ENCODE measurements at regions not wholly inside any gene's neighbourhood (a gene's known extent, or its start where the extent isn't known, plus 50 kb on each side); places are given as distances from the start of the nearest gene placed in this dataset.

DNA sequence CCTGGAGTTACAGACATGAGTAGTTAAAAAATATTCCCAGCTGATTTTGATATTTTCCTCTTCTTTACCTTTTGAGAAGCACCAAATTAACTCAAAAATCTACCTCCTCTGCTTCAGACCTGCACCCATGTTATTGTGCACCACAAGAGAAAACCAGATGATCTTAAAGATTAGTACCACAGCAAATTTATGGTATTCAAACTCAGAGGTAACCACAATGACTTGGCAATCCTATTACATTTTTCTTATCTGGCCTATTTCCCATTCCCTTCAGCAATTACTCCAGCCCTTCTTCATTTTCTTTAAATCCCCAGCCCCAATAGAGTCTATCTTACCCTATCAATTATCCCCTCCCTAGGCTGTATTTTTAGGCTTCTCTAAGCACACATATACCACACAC, 535.1 kb downstream of the FAT4 start:
- TF ChIP-seq NFE2L1 (CRISPR knock-in tag; IDR thresholded peaks at IDR 0.05) (no peak), ZNF317 (CRISPR knock-in tag; IDR thresholded peaks at IDR 0.05; ENCODE audit: borderline replicate concordance, low read depth) (no peak), JUN (CRISPR knock-in tag; IDR thresholded peaks at IDR 0.05) (no peak), CBFB (CRISPR knock-in tag; IDR thresholded peaks at IDR 0.05; ENCODE audit: low read depth) (no peak), TP53 (CRISPR knock-in tag; IDR thresholded peaks at IDR 0.05) (no peak), ZNF219 (CRISPR knock-in tag; IDR thresholded peaks at IDR 0.05; ENCODE audit: borderline replicate concordance) (no peak), CREB1 (CRISPR knock-in tag; IDR thresholded peaks at IDR 0.05) (no peak), ATF1 (CRISPR knock-in tag; IDR thresholded peaks at IDR 0.05) (no peak), NR3C1 (CRISPR knock-in tag; conservative IDR thresholded peaks at IDR 0.05; ENCODE audit: low read depth) (no peak), ZNF423 (CRISPR knock-in tag; IDR thresholded peaks at IDR 0.05) (no peak), FOXJ3 (CRISPR knock-in tag; IDR thresholded peaks at IDR 0.05; ENCODE audit: borderline replicate concordance) (no peak), ZNF671 (CRISPR knock-in tag; IDR thresholded peaks at IDR 0.05) (no peak), MYBL2 (CRISPR knock-in tag; IDR thresholded peaks at IDR 0.05) (no peak)
- TF ChIP-seq, protein P1, sequence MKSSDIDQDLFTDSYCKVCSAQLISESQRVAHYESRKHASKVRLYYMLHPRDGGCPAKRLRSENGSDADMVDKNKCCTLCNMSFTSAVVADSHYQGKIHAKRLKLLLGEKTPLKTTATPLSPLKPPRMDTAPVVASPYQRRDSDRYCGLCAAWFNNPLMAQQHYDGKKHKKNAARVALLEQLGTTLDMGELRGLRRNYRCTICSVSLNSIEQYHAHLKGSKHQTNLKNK (CRISPR knock-in tag; IDR thresholded peaks at IDR 0.05) = no peak
- TF ChIP-seq, protein P2, sequence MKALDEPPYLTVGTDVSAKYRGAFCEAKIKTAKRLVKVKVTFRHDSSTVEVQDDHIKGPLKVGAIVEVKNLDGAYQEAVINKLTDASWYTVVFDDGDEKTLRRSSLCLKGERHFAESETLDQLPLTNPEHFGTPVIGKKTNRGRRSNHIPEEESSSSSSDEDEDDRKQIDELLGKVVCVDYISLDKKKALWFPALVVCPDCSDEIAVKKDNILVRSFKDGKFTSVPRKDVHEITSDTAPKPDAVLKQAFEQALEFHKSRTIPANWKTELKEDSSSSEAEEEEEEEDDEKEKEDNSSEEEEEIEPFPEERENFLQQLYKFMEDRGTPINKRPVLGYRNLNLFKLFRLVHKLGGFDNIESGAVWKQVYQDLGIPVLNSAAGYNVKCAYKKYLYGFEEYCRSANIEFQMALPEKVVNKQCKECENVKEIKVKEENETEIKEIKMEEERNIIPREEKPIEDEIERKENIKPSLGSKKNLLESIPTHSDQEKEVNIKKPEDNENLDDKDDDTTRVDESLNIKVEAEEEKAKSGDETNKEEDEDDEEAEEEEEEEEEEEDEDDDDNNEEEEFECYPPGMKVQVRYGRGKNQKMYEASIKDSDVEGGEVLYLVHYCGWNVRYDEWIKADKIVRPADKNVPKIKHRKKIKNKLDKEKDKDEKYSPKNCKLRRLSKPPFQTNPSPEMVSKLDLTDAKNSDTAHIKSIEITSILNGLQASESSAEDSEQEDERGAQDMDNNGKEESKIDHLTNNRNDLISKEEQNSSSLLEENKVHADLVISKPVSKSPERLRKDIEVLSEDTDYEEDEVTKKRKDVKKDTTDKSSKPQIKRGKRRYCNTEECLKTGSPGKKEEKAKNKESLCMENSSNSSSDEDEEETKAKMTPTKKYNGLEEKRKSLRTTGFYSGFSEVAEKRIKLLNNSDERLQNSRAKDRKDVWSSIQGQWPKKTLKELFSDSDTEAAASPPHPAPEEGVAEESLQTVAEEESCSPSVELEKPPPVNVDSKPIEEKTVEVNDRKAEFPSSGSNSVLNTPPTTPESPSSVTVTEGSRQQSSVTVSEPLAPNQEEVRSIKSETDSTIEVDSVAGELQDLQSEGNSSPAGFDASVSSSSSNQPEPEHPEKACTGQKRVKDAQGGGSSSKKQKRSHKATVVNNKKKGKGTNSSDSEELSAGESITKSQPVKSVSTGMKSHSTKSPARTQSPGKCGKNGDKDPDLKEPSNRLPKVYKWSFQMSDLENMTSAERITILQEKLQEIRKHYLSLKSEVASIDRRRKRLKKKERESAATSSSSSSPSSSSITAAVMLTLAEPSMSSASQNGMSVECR (CRISPR knock-in tag; IDR thresholded peaks at IDR 0.05; ENCODE audit: borderline replicate concordance) = no peak
- TF ChIP-seq, protein P3, sequence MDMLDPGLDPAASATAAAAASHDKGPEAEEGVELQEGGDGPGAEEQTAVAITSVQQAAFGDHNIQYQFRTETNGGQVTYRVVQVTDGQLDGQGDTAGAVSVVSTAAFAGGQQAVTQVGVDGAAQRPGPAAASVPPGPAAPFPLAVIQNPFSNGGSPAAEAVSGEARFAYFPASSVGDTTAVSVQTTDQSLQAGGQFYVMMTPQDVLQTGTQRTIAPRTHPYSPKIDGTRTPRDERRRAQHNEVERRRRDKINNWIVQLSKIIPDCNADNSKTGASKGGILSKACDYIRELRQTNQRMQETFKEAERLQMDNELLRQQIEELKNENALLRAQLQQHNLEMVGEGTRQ (CRISPR knock-in tag; IDR thresholded peaks at IDR 0.05) = no peak
- TF ChIP-seq, protein P4, sequence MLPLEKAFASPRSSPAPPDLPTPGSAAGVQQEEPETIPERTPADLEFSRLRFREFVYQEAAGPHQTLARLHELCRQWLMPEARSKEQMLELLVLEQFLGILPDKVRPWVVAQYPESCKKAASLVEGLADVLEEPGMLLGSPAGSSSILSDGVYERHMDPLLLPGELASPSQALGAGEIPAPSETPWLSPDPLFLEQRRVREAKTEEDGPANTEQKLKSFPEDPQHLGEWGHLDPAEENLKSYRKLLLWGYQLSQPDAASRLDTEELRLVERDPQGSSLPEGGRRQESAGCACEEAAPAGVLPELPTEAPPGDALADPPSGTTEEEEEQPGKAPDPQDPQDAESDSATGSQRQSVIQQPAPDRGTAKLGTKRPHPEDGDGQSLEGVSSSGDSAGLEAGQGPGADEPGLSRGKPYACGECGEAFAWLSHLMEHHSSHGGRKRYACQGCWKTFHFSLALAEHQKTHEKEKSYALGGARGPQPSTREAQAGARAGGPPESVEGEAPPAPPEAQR (CRISPR knock-in tag; IDR thresholded peaks at IDR 0.05) = no peak
- TF ChIP-seq, protein P5, sequence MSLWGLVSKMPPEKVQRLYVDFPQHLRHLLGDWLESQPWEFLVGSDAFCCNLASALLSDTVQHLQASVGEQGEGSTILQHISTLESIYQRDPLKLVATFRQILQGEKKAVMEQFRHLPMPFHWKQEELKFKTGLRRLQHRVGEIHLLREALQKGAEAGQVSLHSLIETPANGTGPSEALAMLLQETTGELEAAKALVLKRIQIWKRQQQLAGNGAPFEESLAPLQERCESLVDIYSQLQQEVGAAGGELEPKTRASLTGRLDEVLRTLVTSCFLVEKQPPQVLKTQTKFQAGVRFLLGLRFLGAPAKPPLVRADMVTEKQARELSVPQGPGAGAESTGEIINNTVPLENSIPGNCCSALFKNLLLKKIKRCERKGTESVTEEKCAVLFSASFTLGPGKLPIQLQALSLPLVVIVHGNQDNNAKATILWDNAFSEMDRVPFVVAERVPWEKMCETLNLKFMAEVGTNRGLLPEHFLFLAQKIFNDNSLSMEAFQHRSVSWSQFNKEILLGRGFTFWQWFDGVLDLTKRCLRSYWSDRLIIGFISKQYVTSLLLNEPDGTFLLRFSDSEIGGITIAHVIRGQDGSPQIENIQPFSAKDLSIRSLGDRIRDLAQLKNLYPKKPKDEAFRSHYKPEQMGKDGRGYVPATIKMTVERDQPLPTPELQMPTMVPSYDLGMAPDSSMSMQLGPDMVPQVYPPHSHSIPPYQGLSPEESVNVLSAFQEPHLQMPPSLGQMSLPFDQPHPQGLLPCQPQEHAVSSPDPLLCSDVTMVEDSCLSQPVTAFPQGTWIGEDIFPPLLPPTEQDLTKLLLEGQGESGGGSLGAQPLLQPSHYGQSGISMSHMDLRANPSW (CRISPR knock-in tag; conservative IDR thresholded peaks at IDR 0.05; ENCODE audit: low read depth) = no peak
- TF ChIP-seq, protein P6, sequence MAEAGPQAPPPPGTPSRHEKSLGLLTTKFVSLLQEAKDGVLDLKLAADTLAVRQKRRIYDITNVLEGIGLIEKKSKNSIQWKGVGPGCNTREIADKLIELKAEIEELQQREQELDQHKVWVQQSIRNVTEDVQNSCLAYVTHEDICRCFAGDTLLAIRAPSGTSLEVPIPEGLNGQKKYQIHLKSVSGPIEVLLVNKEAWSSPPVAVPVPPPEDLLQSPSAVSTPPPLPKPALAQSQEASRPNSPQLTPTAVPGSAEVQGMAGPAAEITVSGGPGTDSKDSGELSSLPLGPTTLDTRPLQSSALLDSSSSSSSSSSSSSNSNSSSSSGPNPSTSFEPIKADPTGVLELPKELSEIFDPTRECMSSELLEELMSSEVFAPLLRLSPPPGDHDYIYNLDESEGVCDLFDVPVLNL (CRISPR knock-in tag; IDR thresholded peaks at IDR 0.05; ENCODE audit: borderline replicate concordance, low read depth) = no peak
- TF ChIP-seq, protein P7, sequence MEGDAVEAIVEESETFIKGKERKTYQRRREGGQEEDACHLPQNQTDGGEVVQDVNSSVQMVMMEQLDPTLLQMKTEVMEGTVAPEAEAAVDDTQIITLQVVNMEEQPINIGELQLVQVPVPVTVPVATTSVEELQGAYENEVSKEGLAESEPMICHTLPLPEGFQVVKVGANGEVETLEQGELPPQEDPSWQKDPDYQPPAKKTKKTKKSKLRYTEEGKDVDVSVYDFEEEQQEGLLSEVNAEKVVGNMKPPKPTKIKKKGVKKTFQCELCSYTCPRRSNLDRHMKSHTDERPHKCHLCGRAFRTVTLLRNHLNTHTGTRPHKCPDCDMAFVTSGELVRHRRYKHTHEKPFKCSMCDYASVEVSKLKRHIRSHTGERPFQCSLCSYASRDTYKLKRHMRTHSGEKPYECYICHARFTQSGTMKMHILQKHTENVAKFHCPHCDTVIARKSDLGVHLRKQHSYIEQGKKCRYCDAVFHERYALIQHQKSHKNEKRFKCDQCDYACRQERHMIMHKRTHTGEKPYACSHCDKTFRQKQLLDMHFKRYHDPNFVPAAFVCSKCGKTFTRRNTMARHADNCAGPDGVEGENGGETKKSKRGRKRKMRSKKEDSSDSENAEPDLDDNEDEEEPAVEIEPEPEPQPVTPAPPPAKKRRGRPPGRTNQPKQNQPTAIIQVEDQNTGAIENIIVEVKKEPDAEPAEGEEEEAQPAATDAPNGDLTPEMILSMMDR (IDR thresholded peaks at IDR 0.05) = no peak
- ATAC-seq = no peak
- Mint-ChIP-seq H3K4me3 (no peak overlapping the region), H3K4me1 (no peaks in the 10 kb centered on the region), H3K27me3 (ENCODE audit: low read depth) (no peaks in the 10 kb centered on the region), H3K9me3 (no peaks in the 10 kb centered on the region), H3K36me3 (no peaks in the 10 kb centered on the region), H3K27ac (no peak overlapping the region)
- ChIA-PET CTCF (no interaction called here), POLR2A (no interaction called here)
- DNase-seq (ENCODE audit: low spot score) = no peak
